ENCODE measurements at regions not wholly inside any gene's neighbourhood (a gene's known extent, or its start where the extent isn't known, plus 50 kb on each side); places are given as distances from the start of the nearest gene placed in this dataset.
"Not testable (repeated sequence)": the region's sequence is repeated elsewhere in the genome, so short reads cannot be mapped to it uniquely, and the experiment has no call there.

DNA sequence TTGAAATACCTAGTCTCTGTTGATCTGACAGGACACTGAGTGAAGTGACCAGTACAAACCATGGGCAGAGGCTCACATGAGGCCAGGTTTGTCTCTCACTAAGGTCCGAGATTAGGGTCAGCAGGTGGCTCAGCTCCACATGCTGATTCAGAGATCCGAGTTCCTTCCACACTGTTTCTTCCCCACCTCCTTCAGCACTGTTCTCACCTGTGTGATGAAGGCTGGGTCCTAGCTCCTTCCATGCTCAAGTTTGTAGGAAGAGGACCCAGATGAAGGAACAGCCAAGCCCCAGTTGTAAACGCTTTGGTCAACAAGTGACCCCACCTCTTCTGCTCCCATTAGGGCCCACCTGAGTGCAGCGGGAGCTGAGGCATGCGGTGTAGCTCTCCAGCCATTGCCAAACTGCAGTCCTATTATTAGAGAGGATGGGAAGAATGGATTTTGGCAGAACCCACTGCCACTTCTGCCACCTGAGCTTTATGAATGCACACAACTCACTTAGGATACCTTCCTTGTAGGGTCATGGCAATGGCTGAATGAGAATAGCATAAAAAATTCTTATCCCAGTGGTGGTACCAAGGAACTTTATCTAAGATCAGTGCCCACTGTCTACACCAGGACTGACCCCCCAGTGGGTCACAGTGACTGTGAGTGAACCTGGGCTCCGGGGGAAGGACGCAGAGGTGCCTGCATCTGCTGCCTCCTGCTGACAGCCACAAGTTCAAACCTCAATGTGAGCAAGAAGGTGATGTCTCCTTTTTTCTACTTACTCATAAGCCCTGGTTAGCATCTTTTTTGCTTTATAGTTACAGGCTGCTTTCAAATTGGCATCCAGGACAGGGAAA lies 324.8 kb upstream of the HS6ST1 start:
- in situ Hi-C loops (cut with HindIII; ENCODE audit: low pct_unique_long_range_greater_than_20kb, low sequenced_read_pairs): no loop called here

DNA sequence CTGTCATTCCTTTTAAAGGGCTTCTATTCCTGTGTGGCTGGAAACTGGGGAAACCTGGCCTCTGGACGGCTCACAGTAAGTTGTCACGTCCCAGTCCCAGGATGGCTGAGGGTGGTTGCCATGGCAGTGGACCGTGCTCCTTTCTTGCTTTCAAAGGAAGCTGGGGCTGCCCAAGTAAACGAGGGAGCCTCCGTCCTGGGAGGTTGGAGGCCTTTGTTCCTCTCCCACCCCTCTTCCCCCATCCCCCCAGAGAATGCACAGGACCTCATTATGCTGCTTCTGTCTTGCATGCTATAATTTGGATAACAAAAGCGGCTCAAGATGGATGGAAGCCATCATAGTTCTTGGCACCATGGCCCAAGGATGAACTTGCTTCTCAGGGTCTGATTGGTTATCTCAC lies 325.5 kb upstream of the HS6ST1 start:
- in situ Hi-C loops (cut with HindIII; ENCODE audit: low pct_unique_long_range_greater_than_20kb, low sequenced_read_pairs): no loop called here
- DNase-seq (ENCODE audit: low read depth): no peak

More for the DNA sequence above, 324.8 kb upstream of the HS6ST1 start:
- no peak for DNase-seq (ENCODE audit: low read depth)

DNA sequence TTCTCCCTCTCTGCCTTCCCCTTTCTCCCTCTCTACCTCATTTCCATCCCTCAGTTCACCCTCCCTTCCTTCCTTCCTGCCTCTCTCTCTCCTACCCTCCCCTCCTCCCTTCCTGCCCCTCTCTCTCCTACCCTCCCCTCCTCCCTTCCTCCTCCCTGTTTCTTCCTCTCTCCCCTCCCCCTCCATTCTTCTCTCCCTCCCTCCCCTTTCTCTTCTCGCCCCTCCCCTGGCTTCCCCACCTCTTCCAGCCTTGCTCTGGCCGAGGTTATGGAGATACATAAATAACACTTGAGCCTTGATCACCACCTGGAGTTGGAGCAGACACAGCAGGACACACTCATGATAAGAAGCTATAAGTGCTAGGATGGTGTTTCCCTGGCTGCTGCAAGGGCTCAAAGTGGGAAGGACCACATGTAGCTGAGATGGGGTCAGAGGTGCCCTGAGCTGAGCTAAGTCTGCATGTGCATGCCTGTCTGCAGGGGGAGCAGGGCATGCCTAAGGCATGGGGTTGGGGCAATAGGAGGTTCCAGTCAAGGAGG lies 326.1 kb upstream of the HS6ST1 start:
- in situ Hi-C loops (cut with HindIII; ENCODE audit: low pct_unique_long_range_greater_than_20kb, low sequenced_read_pairs): no loop called here
- no peak for DNase-seq (ENCODE audit: low read depth)

GRCh38 chr2:128645631-128646030 lies 327.0 kb upstream of the HS6ST1 start:
- no peak for DNase-seq (ENCODE audit: low read depth)
- in situ Hi-C loops (cut with HindIII; ENCODE audit: low pct_unique_long_range_greater_than_20kb, low sequenced_read_pairs): no loop called here

GRCh38 chr2:128646091-128646490 lies 327.4 kb upstream of the HS6ST1 start:
- DNase-seq (ENCODE audit: low read depth): no peak
- in situ Hi-C loops (cut with HindIII; ENCODE audit: low pct_unique_long_range_greater_than_20kb, low sequenced_read_pairs): no loop called here

- DNase-seq (ENCODE audit: low read depth): no peak
- in situ Hi-C loops (cut with HindIII; ENCODE audit: low pct_unique_long_range_greater_than_20kb, low sequenced_read_pairs): no loop called here
These were observed 328.0 kb upstream of the HS6ST1 start for GRCh38 chr2:128646691-128647090.

GRCh38 chr2:128651000-128651399 lies 332.3 kb upstream of the HS6ST1 start:
- in situ Hi-C loops (cut with HindIII; ENCODE audit: low pct_unique_long_range_greater_than_20kb, low sequenced_read_pairs): no loop called here
- no peak for DNase-seq (ENCODE audit: low read depth)

DNA sequence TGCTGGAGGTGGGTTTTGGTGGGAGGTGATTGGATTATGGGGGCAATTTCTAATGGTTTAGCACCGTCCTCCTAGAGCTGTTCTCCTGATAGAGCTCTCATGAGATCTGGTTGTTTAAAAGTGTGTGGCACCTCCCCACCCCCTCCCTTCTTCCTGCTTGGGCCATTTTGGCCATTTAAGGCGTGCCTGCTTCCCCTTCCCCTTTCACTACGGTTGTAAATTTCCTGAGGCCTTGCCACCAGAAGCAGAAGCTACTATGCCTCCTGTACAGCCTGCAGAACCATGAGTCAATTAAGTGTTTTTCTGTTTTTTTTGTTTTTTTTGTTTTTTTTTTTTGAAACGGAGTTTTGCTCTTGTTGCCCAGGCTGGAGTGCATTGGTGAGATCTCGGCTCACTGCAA lies 335.7 kb upstream of the HS6ST1 start:
- no peak for DNase-seq (ENCODE audit: low read depth)
- in situ Hi-C loops (cut with HindIII; ENCODE audit: low pct_unique_long_range_greater_than_20kb, low sequenced_read_pairs): no loop called here

- in situ Hi-C loops (cut with HindIII; ENCODE audit: low pct_unique_long_range_greater_than_20kb, low sequenced_read_pairs): no loop called here
- DNase-seq (ENCODE audit: low read depth): no peak
These were observed 342.2 kb upstream of the HS6ST1 start for GRCh38 chr2:128660836-128661235.

- DNase-seq (ENCODE audit: low read depth): no peak
- in situ Hi-C loops (cut with HindIII; ENCODE audit: low pct_unique_long_range_greater_than_20kb, low sequenced_read_pairs): no loop called here
These were observed 342.6 kb upstream of the HS6ST1 start for GRCh38 chr2:128661311-128661710.

DNA sequence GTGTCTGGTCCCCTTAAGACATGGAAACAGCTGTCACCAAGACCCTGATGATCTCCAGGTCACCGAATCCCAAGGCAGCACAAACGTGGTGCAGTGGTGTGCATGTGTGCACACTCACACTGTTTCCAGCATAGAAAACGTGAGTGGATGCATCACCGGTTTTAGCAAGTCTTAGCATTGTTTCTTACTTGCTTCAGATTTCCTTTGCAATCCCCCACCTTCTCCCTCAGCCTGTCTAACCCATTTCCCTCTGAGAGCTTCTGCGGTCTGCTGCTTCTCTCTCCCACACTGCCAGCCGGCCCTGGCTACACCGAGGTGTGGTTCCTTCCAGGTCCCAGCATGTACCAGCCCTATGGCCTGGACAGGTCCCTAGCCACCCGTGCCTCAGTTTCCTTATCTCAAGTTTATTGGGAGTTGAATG lies 343.4 kb upstream of the HS6ST1 start:
- in situ Hi-C loops (cut with HindIII; ENCODE audit: low pct_unique_long_range_greater_than_20kb, low sequenced_read_pairs): no loop called here
- DNase-seq (ENCODE audit: low read depth): no peak

DNA sequence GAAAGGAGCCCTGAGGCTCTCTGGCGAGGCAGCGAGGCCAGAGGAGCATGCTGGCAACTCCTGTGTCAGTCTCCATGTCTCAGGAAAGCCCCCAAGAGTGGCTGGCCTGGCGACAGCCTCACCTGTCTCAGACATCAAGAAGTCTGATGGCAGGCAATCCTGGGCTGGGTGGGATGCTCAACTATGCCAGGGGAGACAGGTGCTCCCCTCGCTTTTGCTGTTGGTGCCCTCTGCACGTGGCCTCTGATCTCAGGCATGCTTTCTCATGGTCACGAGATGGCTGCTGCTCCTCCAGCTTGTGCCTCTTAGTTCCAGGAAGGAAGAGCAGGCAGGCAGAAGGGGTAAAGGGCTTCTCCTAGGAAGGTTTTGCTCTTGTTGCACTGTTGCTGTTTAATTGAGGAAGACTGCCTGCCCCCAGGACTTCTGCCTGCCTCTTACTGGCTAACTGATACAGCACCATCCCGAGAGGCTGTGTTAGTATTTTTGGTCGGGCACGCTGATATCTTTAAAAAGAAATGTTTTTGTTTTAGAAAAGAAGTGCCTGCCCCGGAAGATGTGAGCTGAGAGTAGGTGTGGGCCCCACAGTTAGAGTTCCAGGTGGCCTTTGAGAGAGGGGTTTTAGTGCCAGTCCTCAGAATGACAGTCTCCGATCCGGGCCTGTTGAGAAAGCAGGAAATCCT lies 344.8 kb upstream of the HS6ST1 start:
- in situ Hi-C loops (cut with HindIII; ENCODE audit: low pct_unique_long_range_greater_than_20kb, low sequenced_read_pairs): no loop called here
- no peak for DNase-seq (ENCODE audit: low read depth)

DNA sequence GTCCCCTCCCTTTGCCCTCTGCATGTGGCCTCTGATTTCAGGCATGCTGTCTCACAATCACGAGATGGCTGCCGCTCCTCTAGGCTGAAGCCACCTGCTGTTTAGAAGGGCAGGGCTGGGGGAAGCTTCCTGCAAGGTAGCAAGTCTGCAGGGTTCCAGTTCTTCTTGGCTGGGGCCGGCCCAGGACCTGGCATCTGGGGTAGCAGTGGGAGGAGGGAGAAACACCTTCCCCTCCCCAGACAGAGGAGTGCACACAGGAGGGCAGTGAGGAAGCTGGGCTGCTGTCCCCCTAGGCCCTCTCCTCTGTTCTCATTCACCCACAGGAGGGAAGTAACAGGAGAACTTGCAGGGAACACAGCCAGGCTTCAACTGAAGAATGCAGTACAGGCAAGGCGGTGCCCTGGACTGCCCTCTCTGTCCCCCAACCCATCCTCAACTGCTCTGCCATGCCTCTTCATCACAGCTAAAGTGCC lies 345.9 kb upstream of the HS6ST1 start:
- DNase-seq (ENCODE audit: low read depth): no peak
- in situ Hi-C loops (cut with HindIII; ENCODE audit: low pct_unique_long_range_greater_than_20kb, low sequenced_read_pairs): no loop called here

- in situ Hi-C loops (cut with HindIII; ENCODE audit: low pct_unique_long_range_greater_than_20kb, low sequenced_read_pairs): no loop called here
- no peak for DNase-seq (ENCODE audit: low read depth)
These were observed 346.4 kb upstream of the HS6ST1 start for GRCh38 chr2:128665113-128665512.

DNA sequence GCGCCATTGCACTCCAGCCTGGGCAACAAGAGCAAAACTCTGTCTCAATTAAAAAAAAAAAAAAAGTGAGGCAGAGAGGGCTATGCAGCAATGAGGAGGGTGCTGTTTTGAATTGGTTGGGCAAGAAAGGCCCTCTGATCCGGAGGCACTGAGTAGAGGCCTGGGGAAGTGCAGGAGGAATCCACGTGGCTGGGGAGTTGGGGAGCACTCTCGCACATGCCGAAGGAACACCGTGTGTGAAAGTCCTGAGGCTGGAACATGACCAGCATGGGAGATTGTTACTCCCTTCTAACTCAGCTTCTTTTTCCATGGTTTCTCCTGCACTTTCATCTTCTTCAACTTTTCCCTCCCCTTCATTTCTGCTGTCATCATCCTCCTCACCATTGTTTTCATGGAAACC lies 347.9 kb upstream of the HS6ST1 start:
- no peak for DNase-seq (ENCODE audit: low read depth)
- in situ Hi-C loops (cut with HindIII; ENCODE audit: low pct_unique_long_range_greater_than_20kb, low sequenced_read_pairs): no loop called here

GRCh38 chr2:128667391-128667790 lies 348.7 kb upstream of the HS6ST1 start:
- in situ Hi-C loops (cut with HindIII; ENCODE audit: low pct_unique_long_range_greater_than_20kb, low sequenced_read_pairs): no loop called here
- no peak for DNase-seq (ENCODE audit: low read depth)

GRCh38 chr2:128668946-128669345 lies 350.3 kb upstream of the HS6ST1 start:
- in situ Hi-C loops (cut with HindIII; ENCODE audit: low pct_unique_long_range_greater_than_20kb, low sequenced_read_pairs): no loop called here
- no peak for DNase-seq (ENCODE audit: low read depth)

DNA sequence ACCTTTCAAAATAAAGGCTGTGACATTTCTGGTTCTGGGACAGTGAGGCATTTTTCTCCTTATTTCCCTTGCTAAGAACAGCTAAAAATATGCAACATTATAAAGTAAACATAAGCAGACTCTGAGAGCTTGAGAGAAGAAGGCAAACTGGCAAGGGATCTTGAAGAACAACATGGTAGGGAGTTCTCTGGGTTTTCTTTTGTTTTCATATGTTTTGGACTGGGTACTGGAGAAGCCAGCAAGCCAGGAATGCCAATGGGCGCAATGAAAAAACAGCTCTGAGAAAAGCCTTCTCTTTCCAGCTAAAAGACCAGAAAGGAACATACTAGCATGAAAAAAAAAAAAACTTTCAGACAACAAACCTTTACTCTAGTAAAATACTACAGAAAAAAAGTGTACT lies 351.4 kb upstream of the HS6ST1 start:
- DNase-seq (ENCODE audit: low read depth): no peak
- in situ Hi-C loops (cut with HindIII; ENCODE audit: low pct_unique_long_range_greater_than_20kb, low sequenced_read_pairs): no loop called here

DNA sequence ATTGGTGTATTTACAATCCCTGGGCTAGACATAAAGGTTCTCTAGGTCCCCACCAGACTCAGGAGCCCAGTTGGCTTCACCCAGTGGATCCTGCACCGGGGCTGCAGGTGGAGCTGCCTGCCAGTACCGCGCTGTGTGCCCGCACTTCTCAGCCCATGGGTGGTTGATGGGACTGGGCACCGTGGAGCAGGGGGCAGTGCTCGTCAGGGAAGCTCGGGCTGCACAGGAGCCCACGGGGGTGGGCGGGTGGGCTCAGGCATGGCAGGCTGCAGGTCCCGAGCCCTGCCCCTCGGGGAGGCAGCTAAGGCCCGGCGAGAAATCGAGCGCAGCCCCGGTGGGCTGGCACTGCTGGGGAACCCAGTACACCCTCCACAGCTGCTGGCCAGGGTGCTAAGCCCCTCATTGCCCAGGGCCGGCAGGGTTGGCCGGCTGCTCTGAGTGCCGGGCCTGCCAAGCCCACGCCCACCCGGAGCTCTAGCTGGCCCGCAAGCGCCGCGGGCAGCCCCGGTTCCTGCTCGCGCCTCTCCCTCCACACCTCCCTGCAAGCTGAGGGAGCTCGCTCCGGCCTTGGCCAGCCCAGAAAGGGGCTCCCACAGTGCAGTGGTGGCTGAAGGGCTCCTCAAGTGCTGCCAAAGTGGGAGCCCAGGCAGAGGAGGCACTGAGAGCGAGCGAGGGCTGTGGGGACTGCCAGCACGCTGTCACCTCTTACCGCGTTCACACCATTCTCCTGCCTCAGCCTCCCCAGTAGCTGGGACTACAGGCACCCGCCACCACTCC lies 353.5 kb upstream of the HS6ST1 start:
- DNase-seq (ENCODE audit: low read depth); in situ Hi-C loops (cut with HindIII; ENCODE audit: low pct_unique_long_range_greater_than_20kb, low sequenced_read_pairs): not testable (repeated sequence)

All from Caki2 (cell line).